Stimulated activated naive CD8-positive, alpha-beta T cell treated with anti-CD3 and anti-CD28 coated beads, Interleukin-15, Interleukin-2, amounts not matched to agents 100 ng/mL and 50 ng/mL, for 24 hours (primary cell): ENCODE measurements at regions not wholly inside any gene's neighbourhood (a gene's known extent, or its start where the extent isn't known, plus 50 kb on each side); places are given as distances from the start of the nearest gene placed in this dataset.

Source experiments
- H3K27ac Mint-ChIP-seq: one replicate; pipeline ENCODE4 v1.8.0; 2021; ENCODE audit warnings: mild to moderate bottlenecking, mixed read lengths
- H3K27me3 Mint-ChIP-seq: one replicate; pipeline ENCODE4 v1.8.0; 2021; ENCODE audit warnings: mixed read lengths
- H3K36me3 Mint-ChIP-seq: one replicate; pipeline ENCODE4 v1.8.0; 2021; ENCODE audit warnings: low read depth, mixed read lengths
- H3K4me1 Mint-ChIP-seq: one replicate; pipeline ENCODE4 v1.8.0; 2021; ENCODE audit warnings: low read depth, mixed read lengths
- H3K4me3 Mint-ChIP-seq: one replicate; pipeline ENCODE4 v1.8.0; 2021; ENCODE audit warnings: mild to moderate bottlenecking, mixed read lengths
- H3K9me3 Mint-ChIP-seq: one replicate; pipeline ENCODE4 v1.8.0; 2021; ENCODE audit warnings: mixed read lengths

- Mint-ChIP-seq H3K4me1 (no peaks in the 10 kb centered on the region), H3K27ac (no peak overlapping the region), H3K27me3 (peaks cover 2% of the 10 kb centered on the region)
Observed at GRCh38 chr15:35721751-35722150, 175.8 kb upstream of the DPH6 start.

DNA sequence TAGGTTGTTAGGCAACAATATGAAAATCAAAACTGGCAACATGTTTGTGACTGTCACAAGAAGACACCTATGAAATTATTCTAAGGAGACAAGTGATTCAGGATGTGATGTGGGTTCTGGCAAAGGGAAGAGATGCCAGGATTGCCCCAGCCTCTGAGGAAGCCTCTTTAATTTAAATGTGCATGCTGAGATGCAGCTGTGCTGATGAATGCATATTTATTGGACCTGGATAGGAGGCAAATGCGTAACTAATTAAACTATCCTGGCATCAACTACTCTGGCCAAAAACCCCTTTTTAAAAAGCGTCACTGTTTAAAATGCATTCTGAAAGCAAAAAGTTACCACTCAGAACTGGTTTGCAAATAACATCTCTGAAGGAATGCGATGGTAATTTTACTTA, 176.5 kb upstream of the DPH6 start:
- Mint-ChIP-seq H3K9me3 (no peaks in the 10 kb centered on the region), H3K27me3 (peaks cover 2% of the 10 kb centered on the region), H3K27ac (no peak overlapping the region), H3K36me3 (no peaks in the 10 kb centered on the region), H3K4me3 (no peak overlapping the region), H3K4me1 (no peaks in the 10 kb centered on the region)

More at GRCh38 chr15:35721751-35722150, 175.8 kb upstream of the DPH6 start:
- Mint-ChIP-seq H3K4me3 (no peak overlapping the region), H3K9me3 (no peaks in the 10 kb centered on the region), H3K36me3 (no peaks in the 10 kb centered on the region)

DNA sequence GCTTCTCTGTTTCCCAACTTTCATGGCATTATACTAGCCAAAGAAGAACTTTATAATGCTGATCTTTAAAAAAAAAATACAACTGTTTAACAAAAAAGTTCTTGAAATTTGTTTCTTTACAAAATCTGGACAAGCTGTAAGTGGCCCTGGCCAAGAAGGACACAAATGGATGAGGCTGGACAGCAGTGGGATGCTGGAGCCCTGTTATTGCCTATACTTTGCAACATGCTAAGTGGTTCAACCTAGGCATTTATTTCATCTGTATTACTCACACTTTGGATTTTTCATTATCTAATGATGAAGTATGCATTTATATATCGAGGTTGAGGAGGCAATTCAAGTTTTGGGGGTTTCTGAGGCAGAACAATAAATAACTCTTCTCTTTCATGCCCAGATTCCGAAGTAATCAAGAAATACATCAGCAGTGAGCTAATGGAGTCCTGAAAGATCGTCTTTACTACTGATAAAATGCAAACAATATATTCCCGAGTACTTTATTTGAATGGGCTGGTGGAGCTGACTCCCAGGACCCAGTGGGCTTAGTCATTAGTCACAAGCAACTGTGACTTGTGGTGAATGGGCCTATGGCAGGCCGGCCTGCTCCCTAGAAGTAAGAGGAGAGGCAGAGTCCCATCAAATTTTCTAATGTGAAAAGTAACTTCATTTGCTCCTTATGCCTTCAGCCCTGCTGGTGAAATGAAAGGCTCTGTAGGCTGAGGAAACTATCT, 177.3 kb upstream of the DPH6 start:
- no peaks in the 10 kb centered on the region for H3K9me3 Mint-ChIP-seq
- no peak overlapping the region for H3K4me3 Mint-ChIP-seq
- H3K36me3 Mint-ChIP-seq, result no peaks in the 10 kb centered on the region
- no peaks in the 10 kb centered on the region for H3K4me1 Mint-ChIP-seq
- peaks cover 2% of the 10 kb centered on the region for H3K27me3 Mint-ChIP-seq
- H3K27ac Mint-ChIP-seq, result no peak overlapping the region

GRCh38 chr15:35723852-35724251, 177.9 kb upstream of the DPH6 start:
- Mint-ChIP-seq H3K4me3 (no peak overlapping the region), H3K27me3 (no peaks in the 10 kb centered on the region), H3K9me3 (no peaks in the 10 kb centered on the region), H3K27ac (no peak overlapping the region), H3K4me1 (no peaks in the 10 kb centered on the region), H3K36me3 (no peaks in the 10 kb centered on the region)

DNA sequence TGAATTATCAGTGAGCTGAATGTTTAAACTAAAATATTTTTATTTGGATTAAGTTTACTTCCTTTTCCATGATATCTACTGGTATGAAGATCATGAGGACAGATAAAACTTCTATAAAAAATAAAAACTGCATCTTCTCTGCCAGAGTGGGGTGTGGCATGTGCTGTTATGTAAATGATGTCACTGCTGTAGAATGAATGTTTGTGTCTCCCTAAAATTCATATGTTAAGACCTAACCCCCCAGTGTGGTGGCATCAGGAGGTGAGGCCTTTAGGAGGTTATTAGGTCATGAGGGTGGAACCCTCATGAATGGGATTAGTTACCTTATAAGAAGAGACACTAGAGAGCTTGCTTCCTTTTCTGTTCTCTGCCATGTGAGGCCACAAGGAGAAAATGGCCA, 178.7 kb upstream of the DPH6 start:
- H3K4me1 Mint-ChIP-seq, result no peaks in the 10 kb centered on the region
- no peaks in the 10 kb centered on the region for H3K36me3 Mint-ChIP-seq
- no peaks in the 10 kb centered on the region for H3K27me3 Mint-ChIP-seq
- no peak overlapping the region for H3K27ac Mint-ChIP-seq
- no peaks in the 10 kb centered on the region for H3K9me3 Mint-ChIP-seq
- no peak overlapping the region for H3K4me3 Mint-ChIP-seq

DNA sequence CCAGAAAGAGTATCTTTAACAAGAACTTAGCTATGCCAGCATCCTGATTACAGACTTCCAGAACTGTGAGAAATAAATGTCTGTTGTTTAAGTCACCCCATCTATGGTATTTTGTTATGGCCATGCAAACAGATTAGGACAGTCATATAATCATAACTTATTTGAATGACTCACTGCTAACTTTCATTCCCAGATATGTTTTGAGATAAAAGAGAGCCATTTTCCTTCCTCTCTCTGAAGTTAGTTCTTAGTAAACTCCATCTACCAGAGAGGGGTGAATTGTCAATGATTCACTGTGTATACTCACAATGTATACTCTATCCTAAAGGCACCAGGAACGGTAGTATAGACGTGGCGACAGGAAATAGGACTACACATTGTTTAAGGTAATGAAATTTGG, 179.4 kb upstream of the DPH6 start:
- Mint-ChIP-seq H3K36me3 (no peaks in the 10 kb centered on the region), H3K27ac (no peak overlapping the region), H3K4me1 (no peaks in the 10 kb centered on the region), H3K4me3 (no peak overlapping the region), H3K9me3 (no peaks in the 10 kb centered on the region), H3K27me3 (no peaks in the 10 kb centered on the region)

DNA sequence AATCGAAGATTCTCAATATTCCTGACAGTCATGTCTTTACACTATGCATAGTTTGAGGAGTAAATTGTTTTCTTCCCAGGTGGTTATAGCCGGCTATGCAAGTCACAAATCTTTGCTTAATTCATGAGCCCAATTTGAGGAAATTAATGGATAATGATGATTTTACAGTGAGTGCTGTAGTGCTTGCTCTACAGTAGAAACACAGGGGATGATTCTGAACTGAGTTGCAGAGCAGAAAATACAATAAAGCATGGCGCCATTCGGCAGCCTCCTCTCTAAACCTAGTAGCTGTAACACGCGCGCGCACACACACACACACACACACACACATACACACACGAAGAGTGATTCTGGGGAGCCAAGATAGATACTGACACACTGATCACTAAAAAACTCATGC, 181.7 kb upstream of the DPH6 start:
- H3K36me3 Mint-ChIP-seq, result no peaks in the 10 kb centered on the region
- no peaks in the 10 kb centered on the region for H3K9me3 Mint-ChIP-seq
- no peaks in the 10 kb centered on the region for H3K27me3 Mint-ChIP-seq
- no peak overlapping the region for H3K27ac Mint-ChIP-seq
- no peak overlapping the region for H3K4me3 Mint-ChIP-seq
- no peaks in the 10 kb centered on the region for H3K4me1 Mint-ChIP-seq

GRCh38 chr15:35728219-35728940, 182.4 kb upstream of the DPH6 start:
- H3K36me3 Mint-ChIP-seq, result no peaks in the 10 kb centered on the region
- no peak overlapping the region for H3K27ac Mint-ChIP-seq
- no peaks in the 10 kb centered on the region for H3K27me3 Mint-ChIP-seq
- H3K4me3 Mint-ChIP-seq, result no peak overlapping the region
- H3K9me3 Mint-ChIP-seq, result no peaks in the 10 kb centered on the region
- H3K4me1 Mint-ChIP-seq, result no peaks in the 10 kb centered on the region

DNA sequence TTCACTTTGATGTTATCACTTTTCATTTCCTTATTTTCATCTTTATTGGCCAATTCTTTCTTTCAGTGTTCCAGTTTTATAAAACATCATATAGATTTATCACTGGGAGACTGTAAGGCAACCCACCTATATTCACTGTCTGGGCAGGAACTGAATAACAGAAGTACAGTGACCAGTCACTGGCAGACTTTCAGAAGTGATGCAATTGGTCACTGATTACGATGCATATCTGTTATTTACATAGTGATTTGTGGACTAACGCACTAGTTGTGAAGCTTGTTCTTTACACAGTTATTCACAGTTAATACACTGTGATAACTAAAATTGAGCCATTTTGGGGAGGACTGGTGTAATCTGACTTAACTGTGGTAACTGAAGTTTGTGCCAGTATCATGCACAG, 190.2 kb upstream of the DPH6 start:
- no peak overlapping the region for H3K4me3 Mint-ChIP-seq
- no peaks in the 10 kb centered on the region for H3K4me1 Mint-ChIP-seq
- H3K36me3 Mint-ChIP-seq, result no peaks in the 10 kb centered on the region
- H3K27ac Mint-ChIP-seq, result no peak overlapping the region
- peaks cover 3% of the 10 kb centered on the region for H3K9me3 Mint-ChIP-seq
- no peaks in the 10 kb centered on the region for H3K27me3 Mint-ChIP-seq

- Mint-ChIP-seq H3K4me1 (no peaks in the 10 kb centered on the region), H3K4me3 (no peak overlapping the region), H3K27me3 (no peaks in the 10 kb centered on the region), H3K27ac (no peak overlapping the region), H3K36me3 (no peaks in the 10 kb centered on the region), H3K9me3 (peaks cover 3% of the 10 kb centered on the region)
Observed at GRCh38 chr15:35737441-35737840, 191.5 kb upstream of the DPH6 start.

DNA sequence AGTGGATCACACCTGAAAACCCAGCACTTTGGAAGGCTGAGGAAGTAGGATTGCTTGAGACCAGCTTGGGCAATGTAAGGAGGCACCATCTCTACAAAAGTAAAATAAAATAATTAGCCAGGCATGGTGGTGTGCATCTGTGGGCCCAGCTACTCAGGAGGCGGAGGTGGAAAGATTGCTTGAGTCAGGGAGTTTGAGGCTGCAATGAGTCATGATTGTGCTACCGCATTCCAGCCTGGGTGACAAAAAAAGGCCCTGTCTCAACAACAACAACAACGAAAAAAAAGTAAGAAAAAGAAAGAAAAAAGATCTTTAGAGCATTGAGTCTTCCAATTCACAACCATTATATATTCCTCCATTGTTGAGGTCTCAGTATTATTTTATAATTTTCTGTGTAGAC, 192.4 kb upstream of the DPH6 start:
- H3K4me3 Mint-ChIP-seq, result no peak overlapping the region
- no peaks in the 10 kb centered on the region for H3K4me1 Mint-ChIP-seq
- H3K27me3 Mint-ChIP-seq, result no peaks in the 10 kb centered on the region
- H3K9me3 Mint-ChIP-seq, result peaks cover 10% of the 10 kb centered on the region
- H3K27ac Mint-ChIP-seq, result no peak overlapping the region
- H3K36me3 Mint-ChIP-seq, result no peaks in the 10 kb centered on the region

DNA sequence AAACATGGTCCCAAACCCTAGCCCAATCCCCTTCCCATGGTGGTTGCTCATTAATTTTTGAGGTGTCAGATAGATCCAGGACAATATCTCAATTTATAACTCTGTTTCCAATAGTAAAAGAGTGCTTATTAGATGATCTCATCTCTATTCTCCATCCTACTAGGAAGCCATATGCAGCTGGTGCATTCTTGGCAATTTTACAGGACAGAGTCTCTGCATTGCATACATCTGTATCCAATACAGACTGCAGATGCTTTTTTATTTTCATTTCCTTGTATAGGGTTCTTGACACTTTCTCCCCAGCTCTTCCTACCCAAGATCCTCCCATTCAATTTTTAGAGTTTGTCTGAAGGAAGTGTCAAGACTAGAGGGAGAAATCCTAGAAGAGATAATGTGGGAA, 194.8 kb upstream of the DPH6 start:
- H3K27ac Mint-ChIP-seq, result no peak overlapping the region
- peaks cover 10% of the 10 kb centered on the region for H3K9me3 Mint-ChIP-seq
- no peaks in the 10 kb centered on the region for H3K4me1 Mint-ChIP-seq
- no peaks in the 10 kb centered on the region for H3K36me3 Mint-ChIP-seq
- peaks cover 4% of the 10 kb centered on the region for H3K27me3 Mint-ChIP-seq
- no peak overlapping the region for H3K4me3 Mint-ChIP-seq

GRCh38 chr15:35741395-35741794, 195.4 kb upstream of the DPH6 start:
- Mint-ChIP-seq H3K4me3 (no peak overlapping the region), H3K4me1 (no peaks in the 10 kb centered on the region), H3K36me3 (no peaks in the 10 kb centered on the region), H3K27ac (no peak overlapping the region), H3K27me3 (peaks cover 4% of the 10 kb centered on the region), H3K9me3 (peaks cover 10% of the 10 kb centered on the region)

DNA sequence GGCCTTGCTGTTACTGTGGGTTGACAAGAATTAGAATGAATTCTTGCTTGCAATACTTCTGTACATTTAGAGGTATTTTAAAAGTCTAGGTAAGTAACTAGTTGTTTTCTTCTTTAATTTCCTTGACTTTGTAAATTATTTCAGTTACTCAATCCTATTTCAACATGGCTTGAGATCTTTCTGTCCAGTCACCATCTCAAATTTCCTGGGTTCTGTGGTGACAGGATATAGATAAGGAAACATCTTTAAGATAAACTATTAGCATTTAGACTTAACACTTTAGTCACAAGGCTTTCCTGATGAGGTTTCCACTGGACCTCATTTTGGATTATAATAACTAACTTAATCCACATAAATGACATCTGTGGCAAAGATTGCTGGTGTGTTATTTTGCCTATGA, 195.9 kb upstream of the DPH6 start:
- H3K4me3 Mint-ChIP-seq, result no peak overlapping the region
- peaks cover 4% of the 10 kb centered on the region for H3K27me3 Mint-ChIP-seq
- H3K4me1 Mint-ChIP-seq, result no peaks in the 10 kb centered on the region
- no peak overlapping the region for H3K27ac Mint-ChIP-seq
- H3K36me3 Mint-ChIP-seq, result no peaks in the 10 kb centered on the region
- peaks cover 10% of the 10 kb centered on the region for H3K9me3 Mint-ChIP-seq

DNA sequence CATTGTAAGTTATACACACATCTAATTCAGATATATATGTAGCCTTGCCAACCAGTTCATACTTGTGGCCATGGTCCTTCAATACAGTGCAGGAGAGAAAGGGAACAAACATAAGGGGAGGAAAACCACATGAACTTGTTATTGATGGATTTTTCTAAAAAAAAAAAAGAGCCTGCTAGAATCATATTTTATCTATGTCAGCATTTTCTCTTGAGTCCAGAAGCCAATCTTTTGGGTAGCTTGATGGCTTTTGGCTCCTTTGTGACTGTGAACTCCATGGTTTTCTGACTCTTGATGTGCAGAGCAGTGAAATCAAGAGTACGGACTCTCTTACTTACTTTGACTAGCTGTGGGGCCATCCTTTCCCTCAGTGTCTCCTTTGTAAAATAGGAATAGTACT, 197.4 kb upstream of the DPH6 start:
- Mint-ChIP-seq H3K27me3 (peaks cover 4% of the 10 kb centered on the region), H3K4me1 (no peaks in the 10 kb centered on the region), H3K27ac (no peak overlapping the region), H3K4me3 (no peak overlapping the region), H3K36me3 (no peaks in the 10 kb centered on the region), H3K9me3 (peaks cover 8% of the 10 kb centered on the region)

DNA sequence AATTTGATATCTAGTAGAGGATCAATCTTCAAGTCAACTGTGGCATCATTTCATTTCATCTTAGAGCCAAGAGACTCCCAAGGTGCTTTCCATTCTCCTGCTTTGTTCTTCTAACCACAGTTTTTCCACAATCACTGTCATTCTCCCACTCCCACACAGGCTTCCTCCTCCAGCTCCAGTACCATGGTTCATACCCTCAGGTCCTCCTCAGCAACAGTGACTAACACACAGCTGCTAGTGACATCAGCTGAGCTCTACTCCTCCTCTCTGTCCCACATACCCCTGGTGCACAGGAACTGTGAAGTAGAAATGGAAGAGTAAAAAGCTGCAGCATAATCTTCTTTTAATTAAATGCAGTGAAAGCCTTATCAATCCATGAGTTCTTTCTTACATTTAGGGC, 200.2 kb upstream of the DPH6 start:
- no peaks in the 10 kb centered on the region for H3K4me1 Mint-ChIP-seq
- H3K36me3 Mint-ChIP-seq, result no peaks in the 10 kb centered on the region
- no peak overlapping the region for H3K4me3 Mint-ChIP-seq
- H3K9me3 Mint-ChIP-seq, result peaks cover 7% of the 10 kb centered on the region
- H3K27me3 Mint-ChIP-seq, result peaks cover 4% of the 10 kb centered on the region
- H3K27ac Mint-ChIP-seq, result no peak overlapping the region
